ENCODE measurements at regions not wholly inside any gene's neighbourhood (a gene's known extent, or its start where the extent isn't known, plus 50 kb on each side); places are given as distances from the start of the nearest gene placed in this dataset.
A peak's percentile ranks its signal among the peaks of the same experiment; 100 is the strongest.

- TF ChIP-seq ZFX (IDR thresholded peaks at IDR 0.05; ENCODE audit: borderline replicate concordance) = no peak
- no peak overlapping the region for H3K27ac ChIP-seq
These were observed 60.8 kb upstream of the NUP50 start for GRCh38 chr22:45102896-45103420.

- no peak overlapping the region for H3K27ac ChIP-seq
- TF ChIP-seq CTCF (IDR thresholded peaks at IDR 0.05) = no peak
- TF ChIP-seq ZFX (IDR thresholded peaks at IDR 0.05; ENCODE audit: borderline replicate concordance) = no peak
These were observed 60.0 kb upstream of the NUP50 start for GRCh38 chr22:45103756-45104155.

- no peak for TF ChIP-seq ZFX (IDR thresholded peaks at IDR 0.05; ENCODE audit: borderline replicate concordance)
- TF ChIP-seq CTCF (IDR thresholded peaks at IDR 0.05) = no peak
These were observed 59.4 kb upstream of the NUP50 start for GRCh38 chr22:45104313-45104712.

GRCh38 chr22:45105281-45105702 is 58.4 kb upstream of the NUP50 start:
- H3K27ac ChIP-seq = peak overlapping the region; percentile 48
- no peak for TF ChIP-seq CTCF (IDR thresholded peaks at IDR 0.05)
- TF ChIP-seq ZFX (IDR thresholded peaks at IDR 0.05; ENCODE audit: borderline replicate concordance) = no peak

More at GRCh38 chr22:45104313-45104712, 59.4 kb upstream of the NUP50 start:
- H3K27ac ChIP-seq = no peak overlapping the region

- no peak for TF ChIP-seq ZFX (IDR thresholded peaks at IDR 0.05; ENCODE audit: borderline replicate concordance)
- TF ChIP-seq CTCF (IDR thresholded peaks at IDR 0.05) = no peak
- H3K27ac ChIP-seq = no peak overlapping the region
These were observed 56.1 kb upstream of the NUP50 start for GRCh38 chr22:45107671-45108070.

GRCh38 chr22:45112136-45112879 is 51.4 kb upstream of the NUP50 start:
- TF ChIP-seq ZFX (IDR thresholded peaks at IDR 0.05; ENCODE audit: borderline replicate concordance) (no peak), CTCF (IDR thresholded peaks at IDR 0.05) (no peak)
- H3K27ac ChIP-seq = no peak overlapping the region
